Uterus (tissue), 3 donors: ENCODE measurements at regions not wholly inside any gene's neighbourhood (a gene's known extent, or its start where the extent isn't known, plus 50 kb on each side); places are given as distances from the start of the nearest gene placed in this dataset.

ENCODE experiments used
- DNase-seq, 2 donors: peaks; one replicate each; pipeline ENCODE4 v3.0.0-alpha.2; 2019 to 2020
- H3K27ac ChIP-seq, 2 donors: fragments of 200-600 bp; sonication (generic); 1 replicate in 1 of 2; 2 replicates in 1 of 2; pipeline ENCODE4 v1.5.1; 2016 to 2018
- H3K27me3 ChIP-seq, 2 donors: fragments of 200-600 bp; sonication (generic); one replicate each; pipeline ENCODE4 v1.5.1; 2018 to 2019; ENCODE audit warnings: control low read depth in 1 of 2
- H3K36me3 ChIP-seq, 2 donors: fragments of 200-600 bp; sonication (generic); one replicate each; pipeline ENCODE4 v1.5.1; 2019; ENCODE audit warnings: control low read depth in 1 of 2
- H3K4me1 ChIP-seq, 2 donors: fragments of 200-600 bp; sonication (generic); one replicate each; pipeline ENCODE4 v1.5.1; 2018 to 2019; ENCODE audit warnings: control low read depth in 1 of 2
- H3K4me3 ChIP-seq, 2 donors: fragments of 200-600 bp; sonication (generic); 1 replicate in 1 of 2; 2 replicates in 1 of 2; pipeline ENCODE4 v1.5.1; 2018 to 2019; ENCODE audit warnings: mild to moderate bottlenecking in 1 of 2
- H3K9me3 ChIP-seq, 2 donors: fragments of 200-600 bp; sonication (generic); one replicate each; pipeline ENCODE4 v1.5.1; 2019; ENCODE audit warnings: control low read depth in 1 of 2
- CTCF ChIP-seq, 4 experiments: fragments of 200-600 bp in 2 of 4; fragments of 450-650 bp in 2 of 4; sonication (generic) in 2 of 4; IDR thresholded peaks; one replicate each; pipeline ENCODE4 v1.5.1; 2016 to 2019; ENCODE audit warnings: antibody characterized with exemption in 4 of 4, mild to moderate bottlenecking in 2 of 4, moderate library complexity in 1 of 4
- POLR2A ChIP-seq, 2 donors: fragments of 450-650 bp; IDR thresholded peaks; one replicate each; pipeline ENCODE4 v1.6.1; 2016; ENCODE audit warnings: antibody characterized with exemption in 2 of 2, mild to moderate bottlenecking in 1 of 2, moderate library complexity in 1 of 2
- intact Hi-C: fragments of 100-400 bp; cut with DNase I; formaldehyde crosslinking; loops from one replicate; pipeline ENCODE4 v1.15.1; 2023; ENCODE audit warnings: low total_unique reads
- donor health status: DM: yes; HTN: yes; CAD: no.

- H3K36me3 ChIP-seq, result no peaks in the 10 kb centered on the region
- H3K27ac ChIP-seq, result no peak overlapping the region
- no peak for TF ChIP-seq CTCF (IDR thresholded peaks at IDR 0.05)
- TF ChIP-seq POLR2A (IDR thresholded peaks at IDR 0.05), result no peak
- DNase-seq, result no peak
- intact Hi-C loops, result no loop called here
- H3K4me3 ChIP-seq, result no peak overlapping the region
- H3K27me3 ChIP-seq, result peaks cover 0 to 21% of the 10 kb centered on the region in 2 donors
- H3K4me1 ChIP-seq, result no peaks in the 10 kb centered on the region
- H3K9me3 ChIP-seq, result no peaks in the 10 kb centered on the region
These were observed 52.3 kb upstream of the EN2 start for GRCh38 chr7:155405399-155406318.

- intact Hi-C loops, result no loop called here
- Histone ChIP-seq H3K27ac (no peak overlapping the region), H3K36me3 (no peaks in the 10 kb centered on the region), H3K4me1 (no peaks in the 10 kb centered on the region), H3K4me3 (no peak overlapping the region), H3K27me3 (peaks cover 0 to 21% of the 10 kb centered on the region in 2 donors), H3K9me3 (no peaks in the 10 kb centered on the region)
- no peak for DNase-seq
- no peak for TF ChIP-seq CTCF (IDR thresholded peaks at IDR 0.05)
- TF ChIP-seq POLR2A (IDR thresholded peaks at IDR 0.05), result no peak
These were observed 50.1 kb upstream of the EN2 start for GRCh38 chr7:155407799-155408198.
